ENCODE measurements at regions not wholly inside any gene's neighbourhood (a gene's known extent, or its start where the extent isn't known, plus 50 kb on each side); places are given as distances from the start of the nearest gene placed in this dataset.

DNA sequence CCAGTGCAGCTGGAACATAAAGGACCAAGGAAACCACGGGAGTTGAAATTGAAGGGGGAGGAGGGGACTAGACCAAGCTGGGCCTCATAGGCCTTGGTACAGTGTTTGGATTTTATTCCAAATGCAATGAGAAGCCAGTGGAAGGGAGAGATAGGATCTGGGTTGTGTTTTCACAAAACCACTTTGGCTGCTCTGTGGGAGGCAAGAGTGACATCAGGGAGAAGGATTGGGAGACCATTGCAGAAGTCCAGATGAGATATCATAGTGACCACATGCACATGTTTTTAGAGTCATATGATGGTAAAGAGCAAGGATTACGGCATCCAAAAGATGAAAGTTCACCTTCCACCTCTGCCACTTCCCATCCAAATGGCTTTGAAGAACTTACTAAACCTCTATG, 210.2 kb downstream of the PAX3 start:
- ATAC-seq (replicated peaks): no peak
- Mint-ChIP-seq H3K27ac (no peak overlapping the region), H3K27me3 (peaks cover 4% of the 10 kb centered on the region), H3K36me3 (ENCODE audit: low read depth) (no peaks in the 10 kb centered on the region), H3K9me3 (no peaks in the 10 kb centered on the region), H3K4me1 (no peaks in the 10 kb centered on the region), H3K4me3 (no peak overlapping the region)

- H3K9me3 Mint-ChIP-seq: no peaks in the 10 kb centered on the region
- no peaks in the 10 kb centered on the region for H3K36me3 Mint-ChIP-seq (ENCODE audit: low read depth)
- H3K27ac Mint-ChIP-seq: no peak overlapping the region
- peaks cover 4% of the 10 kb centered on the region for H3K27me3 Mint-ChIP-seq
- no peaks in the 10 kb centered on the region for H3K4me1 Mint-ChIP-seq
- no peak overlapping the region for H3K4me3 Mint-ChIP-seq
- no peak for ATAC-seq (replicated peaks)
Observed at GRCh38 chr2:222087998-222088397, 210.8 kb downstream of the PAX3 start.

GRCh38 chr2:222082201-222082600, 216.6 kb downstream of the PAX3 start:
- peaks cover 4% of the 10 kb centered on the region for H3K27me3 Mint-ChIP-seq
- H3K27ac Mint-ChIP-seq: no peak overlapping the region
- H3K4me1 Mint-ChIP-seq: no peaks in the 10 kb centered on the region
- no peak for ATAC-seq (replicated peaks)
- H3K4me3 Mint-ChIP-seq: no peak overlapping the region
- H3K36me3 Mint-ChIP-seq (ENCODE audit: low read depth): no peaks in the 10 kb centered on the region
- no peaks in the 10 kb centered on the region for H3K9me3 Mint-ChIP-seq

GRCh38 chr2:222080141-222080540, 218.7 kb downstream of the PAX3 start:
- Mint-ChIP-seq H3K27me3 (peaks cover 3% of the 10 kb centered on the region), H3K4me1 (no peaks in the 10 kb centered on the region), H3K9me3 (no peaks in the 10 kb centered on the region), H3K36me3 (ENCODE audit: low read depth) (no peaks in the 10 kb centered on the region), H3K4me3 (no peak overlapping the region), H3K27ac (no peak overlapping the region)
- ATAC-seq (replicated peaks): no peak

DNA sequence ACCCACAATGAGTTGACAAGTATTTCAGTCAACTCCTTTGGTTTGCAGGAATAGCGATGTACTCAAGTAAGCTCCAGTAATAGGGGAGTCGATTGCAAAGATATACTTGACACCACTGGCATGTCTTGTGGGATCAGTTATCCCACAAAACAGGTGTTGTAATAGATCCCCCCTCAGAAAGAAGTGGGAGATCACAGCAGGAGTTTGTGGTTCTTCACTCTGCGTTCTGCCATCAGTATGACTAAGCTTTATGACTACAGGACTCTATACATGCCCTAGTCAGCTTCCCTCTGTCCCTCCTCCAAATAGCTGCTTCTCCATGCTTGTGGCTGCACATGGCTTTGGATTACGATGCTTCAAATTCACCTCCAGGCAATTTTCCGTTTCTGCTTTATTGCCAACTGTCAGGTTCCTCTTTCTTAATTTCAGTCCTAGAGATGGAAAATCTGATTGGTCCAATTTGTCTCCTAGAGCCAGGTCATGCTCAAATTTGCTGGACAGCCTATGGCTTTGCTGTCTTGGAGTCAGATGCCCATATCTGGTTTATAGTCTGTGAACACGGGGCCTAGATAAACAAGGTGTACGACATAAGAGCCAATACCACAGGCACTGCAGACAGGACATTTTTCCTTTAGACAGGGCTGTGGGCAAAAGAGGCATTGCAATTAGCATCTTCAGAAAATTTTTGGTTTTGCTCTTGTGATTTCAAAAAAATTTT, 221.7 kb downstream of the PAX3 start:
- ATAC-seq (replicated peaks): no peak
- Mint-ChIP-seq H3K9me3 (no peaks in the 10 kb centered on the region), H3K27me3 (peaks cover 12% of the 10 kb centered on the region), H3K4me3 (no peak overlapping the region), H3K4me1 (no peaks in the 10 kb centered on the region), H3K27ac (no peak overlapping the region), H3K36me3 (ENCODE audit: low read depth) (no peaks in the 10 kb centered on the region)

DNA sequence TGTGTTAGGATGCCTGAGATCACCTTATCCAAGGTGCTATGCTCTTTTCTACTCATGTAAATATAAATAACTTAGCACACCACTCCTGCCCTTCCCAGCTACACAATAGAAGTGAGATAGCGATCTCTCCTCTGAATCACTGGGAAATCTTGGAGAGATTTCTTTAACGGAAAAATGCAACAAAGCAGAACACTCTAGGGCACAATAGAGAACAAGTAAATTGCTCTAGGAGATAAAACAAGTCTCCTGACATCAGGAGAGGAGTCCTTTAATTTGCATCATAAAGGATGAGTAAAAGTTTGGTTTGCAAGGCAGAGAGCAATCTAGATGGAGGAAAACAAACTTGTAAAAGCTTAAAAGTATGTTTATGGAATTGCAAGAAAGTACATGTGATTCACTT, 224.1 kb downstream of the PAX3 start:
- H3K36me3 Mint-ChIP-seq (ENCODE audit: low read depth): no peaks in the 10 kb centered on the region
- no peak overlapping the region for H3K4me3 Mint-ChIP-seq
- H3K9me3 Mint-ChIP-seq: no peaks in the 10 kb centered on the region
- peaks cover 15% of the 10 kb centered on the region for H3K27me3 Mint-ChIP-seq
- no peaks in the 10 kb centered on the region for H3K4me1 Mint-ChIP-seq
- no peak overlapping the region for H3K27ac Mint-ChIP-seq
- ATAC-seq (replicated peaks): no peak

DNA sequence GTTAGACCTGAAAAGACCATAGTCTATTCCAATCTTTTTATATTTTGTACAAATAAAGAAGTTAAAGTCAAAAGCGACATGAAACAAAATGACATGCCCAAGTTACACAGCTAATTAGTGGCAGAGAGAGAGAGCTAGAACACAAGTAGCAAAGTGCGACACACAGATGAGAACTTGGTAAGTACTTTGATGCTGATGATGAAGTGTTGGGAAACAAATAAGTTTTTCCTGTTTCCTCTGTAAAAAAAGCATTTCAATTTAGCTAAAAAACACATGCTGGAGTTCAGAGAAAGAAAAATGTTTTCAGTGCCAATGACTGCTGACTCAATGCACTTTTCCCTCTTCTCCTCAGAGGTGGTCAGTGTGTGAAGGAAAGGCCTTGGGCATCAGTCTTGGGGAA, 226.9 kb downstream of the PAX3 start:
- ATAC-seq (replicated peaks): no peak
- no peak overlapping the region for H3K4me3 Mint-ChIP-seq
- peaks cover 15% of the 10 kb centered on the region for H3K27me3 Mint-ChIP-seq
- no peaks in the 10 kb centered on the region for H3K36me3 Mint-ChIP-seq (ENCODE audit: low read depth)
- H3K27ac Mint-ChIP-seq: no peak overlapping the region
- no peaks in the 10 kb centered on the region for H3K4me1 Mint-ChIP-seq
- no peaks in the 10 kb centered on the region for H3K9me3 Mint-ChIP-seq

DNA sequence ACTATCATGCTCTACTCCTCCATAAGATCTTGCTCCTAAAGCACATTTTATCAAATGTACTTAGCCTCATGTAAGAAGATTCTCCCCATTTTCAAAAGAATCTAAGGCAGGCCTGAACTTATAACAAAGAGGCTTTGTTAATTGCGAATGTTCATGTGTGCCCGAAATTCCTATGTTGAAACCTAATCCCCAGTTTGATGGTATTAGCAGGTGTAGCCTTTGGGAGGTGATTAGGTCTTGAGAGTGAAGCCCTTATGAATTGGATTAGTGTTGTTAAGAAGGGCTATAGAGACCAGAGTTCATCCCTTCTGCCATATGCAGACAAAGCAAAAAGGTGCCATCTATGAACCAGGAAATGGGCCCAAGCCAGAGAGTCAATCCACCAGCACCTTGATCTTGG, 234.5 kb downstream of the PAX3 start:
- no peaks in the 10 kb centered on the region for H3K4me1 Mint-ChIP-seq
- no peak overlapping the region for H3K27ac Mint-ChIP-seq
- no peak overlapping the region for H3K4me3 Mint-ChIP-seq
- peaks cover 10% of the 10 kb centered on the region for H3K27me3 Mint-ChIP-seq
- H3K9me3 Mint-ChIP-seq: no peaks in the 10 kb centered on the region
- no peak for ATAC-seq (replicated peaks)
- H3K36me3 Mint-ChIP-seq (ENCODE audit: low read depth): no peaks in the 10 kb centered on the region

GRCh38 chr2:222058819-222059445, 239.9 kb downstream of the PAX3 start:
- Mint-ChIP-seq H3K27ac (no peak overlapping the region), H3K36me3 (ENCODE audit: low read depth) (no peaks in the 10 kb centered on the region), H3K9me3 (no peaks in the 10 kb centered on the region), H3K4me3 (no peak overlapping the region), H3K4me1 (no peaks in the 10 kb centered on the region), H3K27me3 (peaks cover 28% of the 10 kb centered on the region)
- ATAC-seq (replicated peaks): no peak

- Mint-ChIP-seq H3K27ac (no peak overlapping the region), H3K4me1 (no peaks in the 10 kb centered on the region), H3K9me3 (no peaks in the 10 kb centered on the region), H3K36me3 (ENCODE audit: low read depth) (no peaks in the 10 kb centered on the region), H3K4me3 (no peak overlapping the region), H3K27me3 (peaks cover 33% of the 10 kb centered on the region)
- no peak for ATAC-seq (replicated peaks)
Observed at GRCh38 chr2:222057347-222058073, 241.3 kb downstream of the PAX3 start.

- H3K9me3 Mint-ChIP-seq: no peaks in the 10 kb centered on the region
- no peak for ATAC-seq (replicated peaks)
- no peak overlapping the region for H3K4me3 Mint-ChIP-seq
- H3K27ac Mint-ChIP-seq: no peak overlapping the region
- H3K4me1 Mint-ChIP-seq: no peaks in the 10 kb centered on the region
- H3K27me3 Mint-ChIP-seq: peaks cover 31% of the 10 kb centered on the region
- no peaks in the 10 kb centered on the region for H3K36me3 Mint-ChIP-seq (ENCODE audit: low read depth)
Observed at GRCh38 chr2:222055328-222055727, 243.5 kb downstream of the PAX3 start.

GRCh38 chr2:222054813-222055212, 244.0 kb downstream of the PAX3 start:
- Mint-ChIP-seq H3K27ac (no peak overlapping the region), H3K9me3 (no peaks in the 10 kb centered on the region), H3K27me3 (peaks cover 31% of the 10 kb centered on the region), H3K36me3 (ENCODE audit: low read depth) (no peaks in the 10 kb centered on the region), H3K4me1 (no peaks in the 10 kb centered on the region), H3K4me3 (no peak overlapping the region)
- ATAC-seq (replicated peaks): no peak

DNA sequence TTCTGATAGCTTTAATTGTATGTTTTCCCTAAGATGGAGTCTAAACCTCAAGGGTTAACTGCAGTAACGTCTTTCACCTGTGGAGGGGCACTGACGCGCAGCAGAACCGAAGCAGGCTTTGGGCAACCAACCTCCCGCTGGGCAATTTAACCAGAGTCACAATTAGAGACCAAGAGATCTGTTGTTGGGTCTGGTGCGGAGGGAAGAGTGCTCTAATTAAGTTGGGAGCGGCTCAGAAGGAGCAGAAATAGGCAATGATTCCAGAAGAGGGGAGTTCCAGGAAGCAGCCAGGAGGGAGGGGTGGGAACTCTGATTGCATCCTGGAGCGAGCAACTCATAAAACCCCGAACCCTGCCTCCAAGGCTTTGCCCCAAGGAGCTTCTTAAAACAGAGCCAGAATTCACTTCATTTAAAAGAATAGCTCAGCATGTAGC, 245.8 kb downstream of the PAX3 start:
- Mint-ChIP-seq H3K27me3 (peaks cover 37% of the 10 kb centered on the region), H3K36me3 (ENCODE audit: low read depth) (no peaks in the 10 kb centered on the region), H3K4me1 (no peaks in the 10 kb centered on the region), H3K4me3 (no peak overlapping the region), H3K27ac (no peak overlapping the region), H3K9me3 (no peaks in the 10 kb centered on the region)
- ATAC-seq (replicated peaks): no peak

GRCh38 chr2:222050981-222051380, 247.8 kb downstream of the PAX3 start:
- no peaks in the 10 kb centered on the region for H3K4me1 Mint-ChIP-seq
- no peaks in the 10 kb centered on the region for H3K36me3 Mint-ChIP-seq (ENCODE audit: low read depth)
- peaks cover 39% of the 10 kb centered on the region for H3K27me3 Mint-ChIP-seq
- H3K4me3 Mint-ChIP-seq: no peak overlapping the region
- ATAC-seq (replicated peaks): no peak
- H3K27ac Mint-ChIP-seq: no peak overlapping the region
- H3K9me3 Mint-ChIP-seq: no peaks in the 10 kb centered on the region

DNA sequence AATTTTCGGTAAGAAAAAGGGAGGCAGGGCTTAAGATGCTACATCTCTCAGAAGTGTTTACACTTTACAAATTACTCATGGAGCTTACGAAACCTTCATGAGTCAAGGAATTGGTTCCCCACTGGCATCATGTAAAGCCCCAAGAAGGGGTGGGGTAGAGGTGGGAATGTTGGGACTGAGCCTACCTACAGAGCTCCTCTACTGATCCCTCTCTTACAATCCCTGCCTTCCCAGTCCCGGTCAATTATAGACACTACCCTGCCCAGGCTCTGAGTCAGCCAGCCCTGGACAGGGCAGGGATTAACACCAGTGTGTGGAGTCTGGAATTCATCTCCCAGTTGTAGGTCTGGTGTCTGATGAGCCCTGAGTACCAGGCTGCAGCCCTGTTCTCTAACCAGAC, 248.9 kb downstream of the PAX3 start:
- Mint-ChIP-seq H3K4me1 (no peaks in the 10 kb centered on the region), H3K27ac (no peak overlapping the region), H3K36me3 (ENCODE audit: low read depth) (no peaks in the 10 kb centered on the region), H3K27me3 (peaks cover 36% of the 10 kb centered on the region), H3K4me3 (no peak overlapping the region), H3K9me3 (no peaks in the 10 kb centered on the region)
- no peak for ATAC-seq (replicated peaks)
